Activated T-helper 2 cell treated with anti-CD3 and anti-CD28 coated beads, Interferon-gamma antibody, Interleukin-2, Interleukin-4, amounts not matched to agents 10 μg/mL and 5 μg/mL and 100 μg/mL, durations not matched to agents 14 hours and 24 hours and 36 hours (primary cell): ENCODE measurements at regions not wholly inside any gene's neighbourhood (a gene's known extent, or its start where the extent isn't known, plus 50 kb on each side); places are given as distances from the start of the nearest gene placed in this dataset.
"Not testable (repeated sequence)": the region's sequence is repeated elsewhere in the genome, so short reads cannot be mapped to it uniquely, and the experiment has no call there.

ENCODE experiments used
- DNase-seq: peaks from one replicate; pipeline ENCODE4 v3.0.0; 2021; ENCODE audit warnings: low spot score
- H3K27ac Mint-ChIP-seq: one replicate; pipeline ENCODE4 v1.8.0; 2021; ENCODE audit warnings: mixed read lengths
- H3K27me3 Mint-ChIP-seq: one replicate; pipeline ENCODE4 v1.8.0; 2021; ENCODE audit warnings: low read depth, mixed read lengths
- H3K36me3 Mint-ChIP-seq: one replicate; pipeline ENCODE4 v1.8.0; 2021; ENCODE audit warnings: low read depth, mixed read lengths
- H3K4me1 Mint-ChIP-seq: one replicate; pipeline ENCODE4 v1.8.0; 2021; ENCODE audit warnings: low read depth, mixed read lengths
- H3K4me3 Mint-ChIP-seq: one replicate; pipeline ENCODE4 v1.8.0; 2021; ENCODE audit warnings: low read depth, mild to moderate bottlenecking, moderate library complexity, mixed read lengths
- H3K9me3 Mint-ChIP-seq: one replicate; pipeline ENCODE4 v1.8.0; 2021; ENCODE audit warnings: mixed read lengths
- intact Hi-C: fragments of 100-400 bp; cut with micrococcal nuclease; formaldehyde crosslinking; loops from one replicate; pipeline ENCODE4 v1.15.1; 2023

DNA sequence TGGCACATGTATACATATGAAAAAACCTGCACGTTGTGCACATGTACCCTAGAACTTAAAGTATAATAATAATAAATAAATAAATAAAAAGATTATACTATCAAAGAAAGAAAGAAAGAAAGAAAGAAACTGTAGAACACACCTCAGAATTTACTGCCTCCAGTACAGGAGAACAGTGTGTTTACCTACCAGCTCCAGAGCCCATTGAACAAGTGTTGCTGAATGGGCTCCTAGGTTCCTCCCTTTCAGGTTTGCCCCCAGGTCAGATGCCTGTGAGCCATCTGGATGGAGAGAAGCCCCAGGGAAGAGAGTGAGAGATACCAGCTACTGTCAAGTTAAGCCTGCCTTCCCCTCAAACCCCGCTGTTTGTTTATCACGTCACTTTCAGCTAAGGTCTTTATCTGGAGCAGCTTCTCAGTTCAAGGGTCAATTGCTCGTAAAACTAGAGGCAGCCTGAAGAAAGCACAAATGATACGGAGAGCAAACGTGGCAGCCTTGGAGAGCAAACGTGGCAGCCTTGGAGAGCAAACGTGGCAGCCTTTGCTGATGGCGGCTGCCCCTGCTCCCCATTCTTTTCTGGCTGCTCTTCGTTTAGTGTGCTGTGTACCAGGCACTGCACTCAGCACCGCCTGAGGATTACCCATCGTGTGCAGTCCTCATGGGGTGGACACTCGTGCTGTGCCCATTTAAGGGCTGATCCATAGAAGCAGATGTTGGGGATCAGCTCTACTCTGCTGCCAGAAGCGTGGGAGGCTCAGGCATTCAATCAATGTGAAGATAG, 111.7 kb downstream of the ADAMTS15 start:
- Mint-ChIP-seq H3K9me3 (no peaks in the 10 kb centered on the region), H3K27me3 (peaks cover 3% of the 10 kb centered on the region)

DNA sequence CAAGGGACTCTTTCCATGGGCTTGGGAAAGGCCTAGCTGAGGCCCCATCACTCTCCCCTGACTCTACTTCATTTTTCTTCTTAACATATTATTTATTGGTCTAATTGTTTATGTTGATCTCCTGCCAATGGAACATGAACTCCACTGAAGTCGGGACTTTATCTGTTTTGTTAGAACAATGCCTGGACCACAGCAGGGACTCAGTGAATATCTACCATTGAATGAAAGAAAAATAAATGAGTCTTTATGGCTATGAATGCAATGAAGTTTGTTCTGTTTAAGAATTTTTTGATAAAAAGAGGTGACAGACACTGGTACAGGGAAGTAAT, 112.3 kb downstream of the ADAMTS15 start:
- no peak overlapping the region for H3K27ac Mint-ChIP-seq
- no peak for DNase-seq
- H3K27me3 Mint-ChIP-seq, result peaks cover 3% of the 10 kb centered on the region
- no peaks in the 10 kb centered on the region for H3K4me1 Mint-ChIP-seq
- H3K4me3 Mint-ChIP-seq, result no peak overlapping the region
- no peaks in the 10 kb centered on the region for H3K36me3 Mint-ChIP-seq
- intact Hi-C loops, result no loop called here
- H3K9me3 Mint-ChIP-seq, result no peaks in the 10 kb centered on the region

More for the DNA sequence above, 111.7 kb downstream of the ADAMTS15 start:
- intact Hi-C loops, result no loop called here
- H3K36me3 Mint-ChIP-seq, result no peaks in the 10 kb centered on the region
- no peak overlapping the region for H3K4me3 Mint-ChIP-seq
- H3K27ac Mint-ChIP-seq, result no peak overlapping the region
- H3K4me1 Mint-ChIP-seq, result no peaks in the 10 kb centered on the region
- DNase-seq, result no peak

DNA sequence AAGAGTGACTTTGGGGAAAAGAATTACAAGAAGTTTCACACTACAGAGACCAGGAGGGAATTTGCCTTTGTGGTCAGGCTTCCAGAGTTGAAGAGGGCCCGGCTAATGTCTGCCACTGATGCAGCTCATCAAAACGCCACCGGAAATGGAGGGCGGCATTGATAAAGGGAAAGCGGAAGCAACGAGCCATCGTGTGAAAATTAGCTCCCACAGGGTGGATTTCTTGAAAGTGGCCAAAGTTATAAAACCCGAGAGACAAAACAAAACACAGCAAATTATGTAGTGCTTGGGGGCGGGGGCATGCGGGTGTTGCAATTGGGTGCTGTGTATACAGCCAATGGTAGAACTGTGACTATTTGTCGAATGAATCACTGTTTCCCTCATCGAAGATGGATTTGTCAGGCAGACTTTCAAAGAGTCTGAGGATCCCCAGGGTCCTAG, 113.0 kb downstream of the ADAMTS15 start:
- Mint-ChIP-seq H3K4me1 (no peaks in the 10 kb centered on the region), H3K36me3 (no peaks in the 10 kb centered on the region), H3K27me3 (peaks cover 3% of the 10 kb centered on the region), H3K9me3 (no peaks in the 10 kb centered on the region), H3K4me3 (no peak overlapping the region), H3K27ac (no peak overlapping the region)
- intact Hi-C loops, result no loop called here
- no peak for DNase-seq

DNA sequence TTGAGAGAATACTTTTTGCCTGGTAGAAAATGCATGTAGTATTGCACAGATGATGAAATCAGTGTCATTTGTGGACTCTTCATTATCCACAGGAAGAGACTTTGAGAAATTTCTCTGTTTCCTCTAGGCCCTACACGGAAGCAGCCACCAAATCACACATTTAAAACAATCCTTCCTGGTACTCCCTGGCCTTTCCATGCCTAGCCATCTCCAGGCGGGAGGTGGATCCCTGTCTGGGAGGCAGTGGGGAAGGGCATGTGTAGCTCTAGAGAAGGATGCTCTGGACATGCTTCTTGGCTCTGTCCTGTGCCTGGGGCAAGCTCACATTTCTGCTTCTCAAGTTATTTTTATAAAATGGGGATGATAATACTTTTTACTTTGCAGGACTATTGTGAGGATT, 114.1 kb downstream of the ADAMTS15 start:
- Mint-ChIP-seq H3K9me3 (no peaks in the 10 kb centered on the region), H3K36me3 (no peaks in the 10 kb centered on the region), H3K27ac (no peak overlapping the region), H3K27me3 (peaks cover 3% of the 10 kb centered on the region), H3K4me3 (no peak overlapping the region), H3K4me1 (no peaks in the 10 kb centered on the region)
- no peak for DNase-seq
- intact Hi-C loops, result no loop called here

DNA sequence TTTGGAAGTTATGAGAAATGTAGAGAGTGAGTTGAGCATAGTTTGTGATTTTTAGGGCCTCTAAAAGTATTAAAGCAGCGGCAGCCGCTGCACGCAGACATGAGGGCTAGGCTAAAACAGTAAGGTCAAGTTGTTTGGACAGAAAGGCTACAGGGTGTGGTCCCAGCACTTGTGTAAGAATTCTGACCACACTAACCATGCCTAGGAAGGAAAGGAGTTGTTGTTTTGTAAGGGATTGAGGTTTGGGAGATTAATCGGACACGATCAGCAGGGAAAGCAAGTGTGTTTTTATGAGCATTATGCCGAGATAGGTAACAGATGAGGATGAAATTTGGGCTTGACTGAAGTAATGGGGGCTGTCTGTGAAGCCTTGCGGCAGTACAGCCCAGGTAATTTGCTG, 117.9 kb downstream of the ADAMTS15 start:
- DNase-seq, H3K4me3 Mint-ChIP-seq, H3K36me3 Mint-ChIP-seq, H3K4me1 Mint-ChIP-seq, H3K27ac Mint-ChIP-seq, H3K9me3 Mint-ChIP-seq, intact Hi-C loops, H3K27me3 Mint-ChIP-seq: not testable (repeated sequence)

DNA sequence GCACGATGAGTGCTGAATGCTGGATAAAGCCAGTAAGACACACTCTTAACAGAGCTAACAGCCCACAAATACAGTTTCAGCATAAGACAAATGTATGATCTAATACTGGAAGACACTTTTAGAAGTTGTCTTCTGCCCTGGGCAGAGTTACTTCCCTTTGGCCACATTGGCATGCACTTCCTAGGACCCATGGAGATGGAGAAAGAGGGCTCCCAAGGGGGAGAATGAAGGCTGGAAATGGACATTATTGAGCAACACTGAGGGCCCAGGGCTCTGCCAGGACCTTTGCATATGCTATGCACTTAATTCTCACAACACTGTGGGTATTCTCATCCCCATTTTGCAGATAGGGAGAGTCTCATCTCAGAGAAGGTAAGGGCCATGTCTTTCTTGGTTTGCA, 123.1 kb downstream of the ADAMTS15 start:
- Mint-ChIP-seq H3K4me3 (no peak overlapping the region), H3K27me3 (peaks cover 7% of the 10 kb centered on the region), H3K36me3 (no peaks in the 10 kb centered on the region), H3K4me1 (no peaks in the 10 kb centered on the region), H3K9me3 (no peaks in the 10 kb centered on the region), H3K27ac (no peak overlapping the region)
- intact Hi-C loops, result no loop called here
- DNase-seq, result no peak

DNA sequence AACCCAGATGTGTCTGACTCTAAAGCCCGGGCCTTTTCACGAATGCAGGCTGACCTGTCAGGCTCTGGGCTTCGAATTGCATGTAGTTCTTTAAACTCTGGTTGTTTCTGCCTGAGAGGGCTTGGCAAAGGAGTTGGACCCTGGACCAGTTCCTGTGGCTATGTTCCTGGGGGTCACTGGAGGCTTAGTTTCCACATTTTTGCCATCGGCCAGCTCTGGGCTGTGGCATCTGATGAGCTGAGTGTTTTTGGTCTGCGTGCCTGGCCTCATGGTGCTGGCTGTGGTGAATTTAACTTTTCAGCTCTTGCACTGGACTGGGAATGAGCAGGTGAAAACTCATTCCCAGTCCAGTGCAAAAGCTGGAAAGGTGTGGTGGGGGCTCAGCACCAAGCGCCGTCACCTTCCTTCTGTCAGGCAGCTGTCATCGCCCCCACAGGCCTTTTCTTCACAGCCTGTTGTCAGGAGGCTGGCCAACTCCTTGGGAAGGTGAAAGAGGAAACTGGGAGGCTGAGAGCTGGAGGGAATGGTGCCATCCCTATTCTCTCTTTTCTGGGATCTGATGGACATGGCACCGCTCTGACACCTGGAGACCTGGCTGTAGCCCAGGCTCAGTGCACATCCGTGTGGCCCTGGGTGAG, 123.6 kb downstream of the ADAMTS15 start:
- Mint-ChIP-seq H3K9me3 (no peaks in the 10 kb centered on the region), H3K4me3 (no peak overlapping the region), H3K4me1 (no peaks in the 10 kb centered on the region), H3K27me3 (peaks cover 7% of the 10 kb centered on the region), H3K36me3 (no peaks in the 10 kb centered on the region), H3K27ac (no peak overlapping the region)
- DNase-seq, result no peak
- intact Hi-C loops, result no loop called here

DNA sequence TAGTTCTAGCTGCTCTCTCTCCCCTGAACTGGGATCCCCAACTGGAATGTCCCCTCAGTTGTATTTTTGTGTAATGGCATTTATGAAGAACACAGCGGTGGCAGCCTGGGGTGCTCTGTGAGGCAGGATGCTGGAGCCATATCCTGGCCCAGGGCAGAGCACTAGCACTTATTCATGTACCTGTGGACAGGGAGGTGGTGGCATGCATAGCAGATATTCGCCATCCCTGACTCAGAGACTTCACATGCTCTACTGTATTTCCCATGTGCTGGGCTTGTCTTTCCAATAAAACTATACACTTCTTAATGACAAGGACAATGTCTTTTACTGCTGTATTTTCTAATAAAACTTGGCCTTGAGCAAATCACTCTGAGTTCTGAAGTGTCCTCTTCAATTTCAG, 125.3 kb downstream of the ADAMTS15 start:
- no peak overlapping the region for H3K4me3 Mint-ChIP-seq
- H3K27me3 Mint-ChIP-seq, result peaks cover 7% of the 10 kb centered on the region
- no peaks in the 10 kb centered on the region for H3K9me3 Mint-ChIP-seq
- no peak for DNase-seq
- H3K36me3 Mint-ChIP-seq, result no peaks in the 10 kb centered on the region
- H3K27ac Mint-ChIP-seq, result no peak overlapping the region
- H3K4me1 Mint-ChIP-seq, result no peaks in the 10 kb centered on the region
- intact Hi-C loops, result no loop called here

DNA sequence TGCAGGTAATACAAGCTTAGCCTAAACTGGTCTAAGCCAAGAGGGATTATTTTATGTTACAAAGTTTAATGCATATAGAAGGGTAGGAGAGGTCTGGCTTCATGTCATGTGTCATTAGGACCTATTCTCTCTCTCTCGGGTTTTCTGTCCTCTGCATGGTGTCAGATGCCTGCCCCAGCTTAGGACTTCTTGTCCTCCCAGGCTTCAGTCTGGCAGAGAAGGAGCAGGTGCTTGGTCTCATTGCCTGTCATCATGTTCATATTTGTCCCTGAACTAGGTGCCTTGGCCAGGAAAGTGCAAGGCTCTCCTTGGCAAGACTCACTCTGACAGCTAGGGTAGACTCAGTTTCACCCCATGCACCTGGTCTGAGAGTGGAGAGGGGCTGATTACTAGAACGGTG, 126.3 kb downstream of the ADAMTS15 start:
- peaks cover 7% of the 10 kb centered on the region for H3K27me3 Mint-ChIP-seq
- no peak for DNase-seq
- no peak overlapping the region for H3K4me3 Mint-ChIP-seq
- no peaks in the 10 kb centered on the region for H3K4me1 Mint-ChIP-seq
- no peaks in the 10 kb centered on the region for H3K9me3 Mint-ChIP-seq
- H3K27ac Mint-ChIP-seq, result no peak overlapping the region
- intact Hi-C loops, result no loop called here
- H3K36me3 Mint-ChIP-seq, result no peaks in the 10 kb centered on the region

DNA sequence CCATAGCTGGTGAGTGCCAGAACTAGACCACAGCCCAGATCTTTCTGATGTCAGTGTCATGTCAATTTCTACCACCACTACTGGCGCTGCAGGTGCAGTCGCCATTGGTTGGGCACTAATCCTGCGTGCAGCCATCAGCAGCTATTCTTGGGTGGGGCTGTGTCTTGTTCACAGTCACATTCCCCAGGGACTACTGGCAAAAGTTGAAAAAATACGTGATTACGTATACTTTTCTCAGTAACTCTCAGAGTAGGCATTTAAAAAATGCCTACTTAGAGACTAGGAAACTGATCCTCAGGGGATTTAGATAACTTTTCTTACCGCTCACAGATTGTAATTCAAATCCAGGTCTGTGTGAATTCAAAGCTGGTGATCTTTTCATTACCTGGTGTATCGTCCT, 127.7 kb downstream of the ADAMTS15 start:
- Mint-ChIP-seq H3K9me3 (no peaks in the 10 kb centered on the region), H3K27me3 (peaks cover 7% of the 10 kb centered on the region), H3K27ac (no peak overlapping the region), H3K4me3 (no peak overlapping the region), H3K36me3 (no peaks in the 10 kb centered on the region), H3K4me1 (no peaks in the 10 kb centered on the region)
- no peak for DNase-seq
- intact Hi-C loops, result no loop called here

DNA sequence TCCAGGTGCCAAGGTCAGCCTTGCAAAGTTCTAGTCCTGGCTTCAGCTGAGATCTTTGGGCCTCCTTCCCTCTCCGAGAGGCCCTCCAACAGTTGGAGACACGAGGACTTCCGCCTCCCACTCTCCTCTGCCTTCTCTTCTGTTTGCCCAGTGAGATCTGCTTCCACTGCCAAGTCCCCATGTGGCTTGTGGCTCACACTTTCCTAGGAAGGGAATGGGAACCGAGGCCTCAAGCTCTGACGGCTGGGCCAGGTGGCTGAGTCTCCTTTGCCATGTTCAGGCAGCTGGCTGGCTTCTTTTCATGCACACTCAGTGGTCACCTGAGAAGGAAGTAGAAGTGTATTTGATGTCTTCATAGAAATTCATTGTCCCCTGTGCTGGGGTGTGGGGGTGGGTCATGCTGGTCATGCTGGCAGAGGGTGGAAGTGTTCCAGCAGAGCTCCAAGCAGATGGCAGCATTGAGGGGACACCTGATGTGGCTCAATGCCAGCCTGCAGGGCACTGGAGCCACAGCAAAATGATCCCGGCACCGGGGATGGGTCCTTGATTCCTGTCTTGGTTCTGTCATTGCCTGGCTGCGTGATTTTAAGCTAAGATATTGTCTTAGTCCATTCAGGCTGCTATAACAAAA, 130.4 kb downstream of the ADAMTS15 start:
- H3K36me3 Mint-ChIP-seq, result no peaks in the 10 kb centered on the region
- no peak overlapping the region for H3K27ac Mint-ChIP-seq
- peaks cover 4% of the 10 kb centered on the region for H3K27me3 Mint-ChIP-seq
- no peak overlapping the region for H3K4me3 Mint-ChIP-seq
- no peak for DNase-seq
- no peaks in the 10 kb centered on the region for H3K9me3 Mint-ChIP-seq
- intact Hi-C loops, result no loop called here
- no peaks in the 10 kb centered on the region for H3K4me1 Mint-ChIP-seq

DNA sequence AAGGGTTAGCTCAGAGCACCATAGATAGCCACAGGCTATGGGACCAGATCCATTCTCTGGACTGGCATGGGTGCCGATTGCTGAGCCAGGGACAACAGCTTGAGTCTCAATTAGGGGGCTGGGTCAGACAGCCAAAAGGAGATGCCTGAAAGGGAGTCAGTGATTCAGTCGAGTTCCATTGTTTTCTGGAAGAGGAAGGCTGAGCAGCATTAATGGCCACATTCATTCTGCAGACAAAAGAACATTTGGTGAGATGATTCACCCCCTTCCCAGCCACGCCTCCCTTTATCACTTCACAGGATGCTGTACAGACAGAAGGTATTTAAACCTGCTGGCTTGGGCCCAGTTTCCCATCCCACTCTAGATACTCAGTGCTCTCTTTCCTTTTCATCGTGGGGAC, 131.9 kb downstream of the ADAMTS15 start:
- no peaks in the 10 kb centered on the region for H3K36me3 Mint-ChIP-seq
- no peak overlapping the region for H3K4me3 Mint-ChIP-seq
- DNase-seq, result no peak
- intact Hi-C loops, result no loop called here
- no peak overlapping the region for H3K27ac Mint-ChIP-seq
- H3K9me3 Mint-ChIP-seq, result no peaks in the 10 kb centered on the region
- no peaks in the 10 kb centered on the region for H3K27me3 Mint-ChIP-seq
- H3K4me1 Mint-ChIP-seq, result no peaks in the 10 kb centered on the region

DNA sequence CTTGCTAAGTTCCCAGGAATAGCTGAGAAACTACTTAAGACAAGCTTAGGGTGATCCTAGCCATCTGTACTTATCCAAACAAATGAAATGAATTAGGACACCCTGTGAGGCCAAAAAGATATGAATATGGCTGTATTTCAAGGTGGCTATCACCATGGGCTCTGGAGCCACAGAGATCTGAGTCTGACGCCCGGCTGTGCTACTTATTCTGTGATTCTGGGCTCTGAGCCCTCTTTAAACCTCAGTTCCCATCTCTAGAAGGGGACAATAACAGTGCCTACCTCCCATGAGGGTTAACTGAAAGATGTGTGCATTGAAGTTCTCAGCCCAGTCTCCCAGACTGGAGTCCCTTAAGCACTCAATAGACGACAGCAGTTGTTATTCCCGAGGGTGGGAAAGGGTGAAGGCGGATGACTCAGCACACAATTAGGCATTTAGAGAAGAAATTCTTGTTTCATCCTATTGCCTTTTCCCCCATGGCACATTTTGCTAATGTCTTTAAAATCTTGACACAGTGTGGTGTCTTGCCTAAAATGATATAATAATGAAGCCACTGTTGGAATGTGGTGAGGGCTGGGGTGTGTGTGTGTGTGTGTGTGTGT, 132.5 kb downstream of the ADAMTS15 start:
- no peak overlapping the region for H3K27ac Mint-ChIP-seq
- H3K9me3 Mint-ChIP-seq, result no peaks in the 10 kb centered on the region
- H3K4me3 Mint-ChIP-seq, result no peak overlapping the region
- no peaks in the 10 kb centered on the region for H3K27me3 Mint-ChIP-seq
- H3K4me1 Mint-ChIP-seq, result no peaks in the 10 kb centered on the region
- intact Hi-C loops, result no loop called here
- no peak for DNase-seq
- no peaks in the 10 kb centered on the region for H3K36me3 Mint-ChIP-seq
